ENCODE measurements at regions not wholly inside any gene's neighbourhood (a gene's known extent, or its start where the extent isn't known, plus 50 kb on each side); places are given as distances from the start of the nearest gene placed in this dataset.
"Not testable (repeated sequence)": the region's sequence is repeated elsewhere in the genome, so short reads cannot be mapped to it uniquely, and the experiment has no call there.

DNA sequence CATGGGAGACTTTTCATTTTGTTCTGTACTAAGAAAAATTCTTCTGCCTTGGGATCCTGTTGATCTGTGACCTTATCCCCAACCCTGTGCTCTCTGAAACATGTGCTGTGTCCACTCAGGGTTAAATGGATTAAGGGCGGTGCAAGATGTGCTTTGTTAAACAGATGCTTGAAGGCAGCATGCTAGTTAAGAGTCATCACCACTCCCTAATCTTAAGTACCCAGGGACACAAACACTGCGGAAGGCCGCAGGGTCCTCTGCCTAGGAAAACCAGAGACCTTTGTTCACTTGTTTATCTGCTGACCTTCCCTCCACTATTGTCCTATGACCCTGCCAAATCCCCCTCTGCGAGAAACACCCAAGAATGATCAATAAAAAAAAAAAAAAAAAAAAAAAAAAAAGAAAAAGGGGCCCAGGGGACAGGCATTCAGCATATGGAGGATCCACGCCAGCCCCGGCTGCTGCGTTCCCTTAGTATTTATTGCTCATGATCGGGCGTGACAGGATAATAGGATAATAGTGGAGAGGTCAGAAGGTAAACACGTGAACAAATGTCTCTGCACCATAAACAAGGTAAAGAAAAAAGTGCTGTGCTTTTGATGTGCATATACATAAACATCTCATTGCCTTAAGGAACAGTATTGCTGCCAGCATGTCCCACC, 113.7 kb upstream of the ZNF92 start:
- DNase-seq (ENCODE audit: low read depth, low spot score); H3K4me3 ChIP-seq (ENCODE audit: low read length): not testable (repeated sequence)

DNA sequence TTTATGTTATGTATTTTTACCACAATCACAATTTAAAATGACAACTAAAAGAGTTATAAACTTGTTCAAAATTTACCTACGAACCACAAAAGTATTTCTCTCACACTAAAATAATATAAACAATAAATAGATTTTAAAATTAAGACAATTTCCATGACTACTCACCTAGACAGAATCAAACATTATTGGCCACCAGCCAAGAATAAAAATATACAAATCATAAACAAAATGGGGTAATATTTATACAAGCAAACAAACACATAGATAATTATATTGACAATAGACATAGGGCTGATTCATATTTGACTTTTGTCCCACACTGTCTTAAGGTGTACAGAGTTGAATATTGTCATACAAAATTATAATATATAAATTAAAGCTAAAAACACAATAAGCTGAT, 119.6 kb upstream of the ZNF92 start:
- no peak for DNase-seq (ENCODE audit: low read depth, low spot score)
- no peak overlapping the region for H3K4me3 ChIP-seq (ENCODE audit: low read length)

DNA sequence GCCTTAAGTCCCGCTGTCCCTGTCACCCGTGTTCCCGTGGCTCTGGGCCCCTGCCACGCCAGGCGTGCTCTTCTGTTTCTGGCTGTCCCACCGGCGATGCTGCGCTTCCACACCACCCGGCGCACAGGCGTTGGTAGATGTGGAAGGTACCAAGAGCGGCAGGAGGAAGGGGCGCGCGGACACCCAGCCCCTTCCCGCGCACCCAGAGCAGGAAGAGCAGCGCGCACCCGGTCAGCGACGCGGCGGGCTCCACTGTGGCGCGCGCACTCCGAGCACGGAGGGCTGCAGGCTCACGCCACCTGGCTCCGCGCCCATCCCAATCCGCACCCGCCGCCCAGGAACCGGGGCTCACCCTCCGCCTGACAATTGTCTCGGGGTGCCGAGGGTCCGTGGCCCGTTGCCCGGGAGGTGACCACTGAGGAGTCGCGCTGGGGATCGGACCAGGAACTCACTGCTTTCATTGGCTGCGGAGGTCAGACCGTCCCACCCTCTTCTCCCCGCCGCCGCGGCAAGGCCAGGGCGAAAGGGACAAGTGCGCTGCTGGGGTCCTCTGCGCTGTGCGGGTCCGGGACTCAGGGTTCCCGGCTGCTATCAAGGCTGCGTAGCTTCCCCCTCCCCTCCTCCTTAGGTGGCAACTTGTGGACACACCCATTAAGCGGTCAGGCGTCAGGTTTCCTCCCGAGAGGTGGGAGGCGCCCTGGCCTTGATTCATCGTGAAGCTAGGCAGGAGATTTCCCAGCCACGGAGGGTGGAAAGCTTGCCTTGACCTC, 121.6 kb upstream of the ZNF92 start:
- DNase-seq (ENCODE audit: low read depth, low spot score), result no peak
- peak overlapping the region; percentile 52 for H3K4me3 ChIP-seq (ENCODE audit: low read length)

DNA sequence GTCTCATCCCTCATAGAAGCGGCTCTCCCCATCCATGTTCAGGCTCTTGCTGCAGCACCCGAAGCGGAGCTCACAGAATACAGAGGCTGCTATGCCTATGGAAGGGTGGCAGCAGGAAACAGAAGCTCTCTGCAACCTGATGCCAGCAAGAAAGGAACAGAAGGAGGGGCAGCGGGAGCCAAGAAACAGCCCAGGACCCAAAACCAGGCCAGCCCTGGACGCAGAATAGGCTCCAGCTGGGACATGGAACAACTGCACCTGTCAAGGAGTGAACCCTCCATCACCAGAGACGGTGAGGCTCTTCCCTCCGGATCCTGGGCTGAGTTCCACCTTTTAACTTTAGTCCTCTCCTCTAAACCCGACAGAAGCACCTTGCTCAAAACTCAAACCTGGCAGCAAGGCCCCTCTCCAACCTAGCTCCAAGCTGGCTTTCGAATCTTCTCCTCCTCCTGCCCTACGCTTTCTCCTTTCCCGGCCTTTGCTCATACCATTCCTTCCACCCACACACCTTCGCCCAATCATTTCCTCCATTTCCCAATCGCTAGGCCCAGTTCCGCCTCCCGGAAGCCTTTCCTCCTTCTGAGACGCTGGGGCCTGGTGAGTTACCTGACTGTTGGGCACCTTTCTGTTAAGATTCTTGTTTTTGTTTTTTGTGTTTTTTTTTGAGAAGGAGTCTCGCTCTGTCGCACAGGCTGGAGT, 122.8 kb upstream of the ZNF92 start:
- no peak for DNase-seq (ENCODE audit: low read depth, low spot score)
- H3K4me3 ChIP-seq (ENCODE audit: low read length), result no peak overlapping the region

DNA sequence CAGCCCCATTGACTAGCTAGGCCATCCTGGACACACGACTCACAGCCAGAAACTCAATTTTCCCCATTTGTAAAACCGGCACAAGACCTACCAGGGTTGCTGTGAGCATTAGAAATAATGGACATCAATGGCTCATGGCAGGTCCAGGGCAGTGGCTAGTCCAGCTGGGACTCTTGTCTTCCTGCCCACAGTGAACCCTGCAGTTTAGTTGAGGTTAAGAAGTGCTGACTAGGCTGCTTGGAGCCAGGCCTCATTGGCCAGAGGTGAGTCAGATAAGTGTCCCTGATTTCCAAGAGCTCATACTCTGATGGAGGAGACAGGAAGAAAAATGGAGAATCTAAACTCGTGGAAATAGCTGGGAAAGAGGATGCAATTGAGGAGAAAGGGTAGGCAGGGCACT, 123.4 kb upstream of the ZNF92 start:
- H3K4me3 ChIP-seq (ENCODE audit: low read length), result no peak overlapping the region
- no peak for DNase-seq (ENCODE audit: low read depth, low spot score)

DNA sequence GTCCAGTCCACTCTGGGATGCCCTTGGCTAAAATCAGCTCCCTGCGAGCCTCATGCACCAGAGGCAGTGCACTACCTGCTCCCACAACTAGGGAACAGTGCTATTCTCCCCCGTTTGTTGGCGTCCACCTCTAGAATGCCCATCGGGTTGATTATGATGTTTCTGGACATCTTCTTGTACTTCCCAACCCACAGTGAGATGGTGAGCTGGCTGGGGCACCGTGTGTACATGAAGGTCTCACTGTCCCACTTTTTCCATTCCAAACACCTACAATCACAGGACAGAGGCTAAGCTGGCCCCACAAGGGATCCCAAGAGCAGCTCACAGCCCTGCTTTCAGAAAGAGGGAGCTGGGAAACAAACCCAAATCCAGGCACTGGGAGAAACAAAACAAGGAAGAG, 126.2 kb upstream of the ZNF92 start:
- DNase-seq (ENCODE audit: low read depth, low spot score), result no peak
- no peak overlapping the region for H3K4me3 ChIP-seq (ENCODE audit: low read length)

DNA sequence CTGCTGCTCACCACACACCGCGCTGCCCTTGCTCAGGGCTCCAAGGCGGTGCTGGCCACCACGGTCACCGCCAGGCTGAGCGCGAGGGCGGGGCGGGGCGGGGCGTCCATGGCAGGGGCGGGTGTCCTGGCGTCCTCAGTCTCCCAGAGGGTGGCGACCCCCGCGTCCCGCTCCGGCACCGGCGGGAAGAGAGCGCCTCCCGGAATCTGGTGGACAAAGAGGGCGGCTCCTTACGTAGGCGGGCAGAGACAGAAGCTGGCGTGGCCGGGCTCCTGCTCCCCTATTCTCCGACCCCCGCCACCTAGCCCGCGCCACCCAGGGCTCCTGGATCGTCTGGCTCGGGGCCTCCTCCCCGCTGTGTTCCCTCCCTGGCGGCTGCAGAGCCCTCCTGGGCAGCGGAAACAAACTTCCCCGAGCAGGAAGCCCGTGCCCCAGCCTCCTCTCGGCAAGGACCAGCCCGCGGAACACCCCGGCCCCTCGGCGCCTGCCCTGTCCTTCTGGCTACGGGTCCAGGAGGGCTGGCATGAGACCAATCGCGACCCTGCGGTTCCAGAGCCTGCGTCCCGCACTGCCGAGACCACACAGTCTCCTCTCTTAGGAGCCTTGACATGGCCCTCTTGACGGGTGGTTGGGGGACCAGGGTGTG, 133.8 kb upstream of the ZNF92 start:
- H3K4me3 ChIP-seq (ENCODE audit: low read length), result no peak overlapping the region
- DNase-seq (ENCODE audit: low read depth, low spot score), result no peak

DNA sequence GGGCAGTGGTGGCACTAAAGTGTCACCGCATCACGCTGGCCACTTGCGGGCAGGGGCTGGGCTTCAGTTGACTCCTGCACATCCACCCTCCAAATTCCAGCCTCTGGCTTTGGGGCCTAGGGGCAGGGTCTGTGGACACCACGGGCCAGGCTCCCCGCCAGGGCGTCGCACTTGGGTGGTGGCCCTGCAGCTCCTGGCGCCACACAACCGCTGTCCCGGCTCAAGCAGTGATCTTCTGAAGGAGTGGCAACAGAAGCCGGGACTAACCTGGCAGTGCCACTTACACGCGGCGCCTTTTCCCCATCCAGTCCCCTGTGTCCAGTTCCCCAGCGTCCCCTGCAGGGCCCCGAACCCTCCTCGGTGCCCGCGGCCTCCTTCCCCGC, 134.3 kb upstream of the ZNF92 start:
- no peak for DNase-seq (ENCODE audit: low read depth, low spot score)
- no peak overlapping the region for H3K4me3 ChIP-seq (ENCODE audit: low read length)

DNA sequence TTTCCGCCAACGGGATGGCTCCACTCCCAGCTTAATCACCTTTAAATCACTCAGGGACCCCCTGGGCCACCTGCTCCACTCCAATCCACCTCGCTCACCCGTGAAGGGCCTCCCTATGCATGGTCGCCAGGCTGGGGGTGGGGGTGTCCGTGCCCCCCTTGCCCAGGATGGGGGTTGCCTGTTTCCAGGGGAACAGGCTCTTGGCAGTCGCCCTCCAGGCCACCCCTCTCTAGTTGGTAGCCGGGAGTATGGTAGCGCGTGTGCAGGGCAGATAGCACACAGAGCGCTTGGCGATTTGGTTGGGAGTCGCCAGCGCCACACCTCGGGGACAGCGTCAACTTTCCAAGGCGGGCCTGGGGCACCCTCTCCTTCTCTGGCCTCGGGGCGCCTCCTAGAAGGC, 134.9 kb upstream of the ZNF92 start:
- no peak for DNase-seq (ENCODE audit: low read depth, low spot score)
- no peak overlapping the region for H3K4me3 ChIP-seq (ENCODE audit: low read length)

DNA sequence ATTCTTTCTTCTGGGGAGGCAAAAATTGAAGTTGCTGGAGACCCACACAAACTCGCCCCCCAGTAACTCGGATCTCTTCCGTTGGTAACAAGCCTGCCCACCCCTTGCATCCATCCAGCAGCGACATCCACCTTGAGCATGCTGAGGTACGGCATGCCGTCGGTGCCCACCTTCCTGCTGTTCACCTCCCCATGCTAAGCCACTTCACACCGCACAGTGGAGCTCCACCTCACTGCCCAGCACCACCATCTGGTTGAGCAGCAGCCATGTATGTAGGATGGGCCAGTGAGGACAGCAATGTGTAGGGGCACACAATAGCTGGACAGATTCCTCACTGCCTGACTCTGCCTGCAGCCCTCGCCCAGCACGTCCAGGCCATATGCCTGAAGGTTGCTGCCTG, 138.1 kb upstream of the ZNF92 start:
- no peak overlapping the region for H3K4me3 ChIP-seq (ENCODE audit: low read length)
- no peak for DNase-seq (ENCODE audit: low read depth, low spot score)

DNA sequence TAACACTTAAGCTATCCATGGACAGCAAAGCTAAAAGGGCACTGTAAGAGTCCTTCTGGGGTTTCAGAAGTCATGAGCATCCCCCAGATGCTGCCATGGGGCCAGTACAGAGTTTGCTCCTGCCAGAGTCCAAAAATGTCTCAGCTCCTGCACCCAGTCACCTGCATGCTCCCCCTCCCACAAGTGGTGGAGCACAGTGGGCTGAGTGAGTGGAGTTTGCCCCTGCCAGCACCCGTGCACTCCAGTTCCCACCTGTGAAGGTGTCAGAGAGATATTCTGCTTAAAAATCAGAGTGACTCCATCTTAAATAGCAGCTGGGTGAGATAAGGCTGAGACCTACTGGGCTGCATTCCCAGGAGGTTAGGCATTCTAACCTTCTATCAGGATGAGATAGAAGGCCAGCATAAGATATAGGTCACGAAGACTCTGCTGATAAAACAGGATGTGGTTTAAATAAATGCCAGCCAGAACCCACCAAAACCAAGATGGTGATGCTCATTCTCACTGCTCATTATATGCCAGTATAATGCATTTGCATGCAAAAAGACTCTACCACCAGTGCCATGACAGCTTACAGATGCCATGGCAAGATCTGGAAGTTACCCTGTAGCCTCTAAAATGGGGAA, 140.1 kb upstream of the ZNF92 start:
- H3K4me3 ChIP-seq (ENCODE audit: low read length), result no peak overlapping the region

DNA sequence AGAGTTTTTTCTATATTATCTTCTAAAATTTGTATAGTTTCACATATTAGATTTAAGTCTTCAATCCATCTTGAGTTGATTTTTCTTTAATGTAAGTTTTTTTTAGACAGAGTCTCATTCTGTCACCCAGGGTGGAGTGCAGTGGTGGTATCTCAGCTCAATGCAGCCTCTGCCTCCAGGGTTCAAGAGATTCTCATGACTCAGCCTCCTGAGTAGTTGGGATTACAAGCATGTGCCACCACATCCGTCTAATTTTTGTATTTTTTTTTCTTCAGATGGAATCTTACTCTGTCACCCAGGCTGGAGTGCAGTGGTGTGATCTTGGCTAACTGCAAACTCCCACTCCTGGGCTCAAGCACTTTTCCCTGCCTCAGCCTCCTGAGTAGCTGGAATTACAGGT, 143.4 kb upstream of the ZNF92 start:
- no peak overlapping the region for H3K4me3 ChIP-seq (ENCODE audit: low read length)
- no peak for DNase-seq (ENCODE audit: low read depth, low spot score)

More for the DNA sequence above, 140.1 kb upstream of the ZNF92 start:
- peak; percentile 71 for DNase-seq (ENCODE audit: low read depth, low spot score)

DNA sequence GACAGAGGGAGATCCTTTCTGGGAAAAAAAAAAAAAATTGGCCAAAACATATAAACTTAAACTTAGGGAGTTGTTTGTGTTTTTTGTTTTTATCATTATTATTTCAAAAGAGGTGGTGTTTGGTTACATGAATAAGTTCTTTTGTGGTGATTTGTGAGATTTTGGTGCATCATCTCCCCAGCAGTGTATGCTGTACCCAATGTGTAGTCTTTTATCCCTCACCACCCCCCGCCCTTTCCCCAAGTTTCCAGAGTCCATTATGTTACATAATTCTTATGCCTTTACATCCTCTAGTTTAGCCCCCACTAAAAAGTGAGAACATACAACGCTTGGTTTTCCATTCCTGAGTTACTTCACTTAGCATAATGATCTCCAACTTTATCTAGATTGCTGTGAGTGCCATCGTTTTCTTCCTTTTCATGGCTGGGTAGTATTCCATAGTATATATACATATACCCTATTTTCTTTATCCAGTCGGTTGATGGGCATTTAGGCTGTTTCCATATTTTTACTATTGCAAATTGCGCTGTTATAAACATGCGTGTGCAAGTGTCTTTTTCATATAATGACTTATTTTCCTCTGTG, 148.1 kb upstream of the ZNF92 start:
- H3K4me3 ChIP-seq (ENCODE audit: low read length), result no peak overlapping the region
- no peak for DNase-seq (ENCODE audit: low read depth, low spot score)

DNA sequence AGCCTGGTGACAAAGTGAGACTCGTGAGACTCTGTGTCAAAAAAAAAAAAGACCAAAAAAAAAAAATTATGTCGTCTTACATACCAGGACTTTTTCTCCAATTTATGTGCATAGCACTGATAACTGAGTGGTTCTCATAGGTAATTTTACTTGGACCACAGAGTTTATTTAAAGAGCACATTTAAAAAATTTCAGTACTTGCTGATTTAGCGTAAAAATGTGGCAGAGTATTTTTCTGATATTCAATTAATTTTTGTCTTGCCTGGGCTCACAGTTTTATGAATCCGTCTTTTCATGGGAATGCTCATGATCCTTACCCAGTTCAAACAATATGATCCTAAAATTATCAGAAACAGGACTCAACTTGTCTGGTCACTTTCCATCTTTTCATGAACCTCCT, 151.0 kb upstream of the ZNF92 start:
- DNase-seq (ENCODE audit: low read depth, low spot score), result no peak
- H3K4me3 ChIP-seq (ENCODE audit: low read length), result no peak overlapping the region

DNA sequence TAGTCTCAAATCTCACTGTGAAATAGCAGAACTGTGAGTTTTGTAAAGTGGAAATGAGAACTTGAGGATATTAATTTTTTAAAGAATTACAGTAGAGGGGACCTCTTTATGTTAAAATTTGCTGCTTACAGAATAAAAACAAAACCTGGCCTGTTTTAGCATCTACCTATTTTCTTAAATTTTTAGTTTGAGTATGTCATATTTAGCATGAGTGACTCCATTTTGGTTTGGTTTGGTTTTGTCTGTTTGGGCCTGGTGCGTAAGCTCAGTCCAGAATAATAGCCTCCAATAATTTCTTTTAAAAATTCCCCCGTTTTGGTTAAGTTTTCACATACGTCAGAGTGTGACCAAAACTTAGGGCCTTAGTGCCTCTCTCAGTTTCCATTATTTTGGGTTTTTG, 152.0 kb upstream of the ZNF92 start:
- no peak for DNase-seq (ENCODE audit: low read depth, low spot score)
- H3K4me3 ChIP-seq (ENCODE audit: low read length), result no peak overlapping the region

DNA sequence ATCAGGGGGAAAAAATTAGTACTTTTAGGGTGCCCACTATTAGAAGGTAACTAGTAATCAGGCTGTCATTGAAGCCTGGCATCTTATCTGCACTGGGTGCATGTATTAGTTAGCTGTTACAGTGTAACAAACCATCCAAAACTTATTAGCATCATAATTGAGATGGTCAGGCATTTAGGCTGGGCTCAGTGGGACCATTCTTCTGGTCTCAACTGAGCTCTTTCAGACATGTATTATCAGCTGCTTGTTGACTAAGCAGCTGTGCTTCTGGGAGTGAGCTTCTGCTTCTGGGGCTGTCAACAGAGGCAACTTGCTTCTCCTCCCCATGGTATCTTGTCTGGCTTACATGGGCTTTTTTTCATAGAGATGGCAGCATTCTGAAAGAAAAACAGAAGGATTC, 154.0 kb upstream of the ZNF92 start:
- DNase-seq (ENCODE audit: low read depth, low spot score), result no peak

DNA sequence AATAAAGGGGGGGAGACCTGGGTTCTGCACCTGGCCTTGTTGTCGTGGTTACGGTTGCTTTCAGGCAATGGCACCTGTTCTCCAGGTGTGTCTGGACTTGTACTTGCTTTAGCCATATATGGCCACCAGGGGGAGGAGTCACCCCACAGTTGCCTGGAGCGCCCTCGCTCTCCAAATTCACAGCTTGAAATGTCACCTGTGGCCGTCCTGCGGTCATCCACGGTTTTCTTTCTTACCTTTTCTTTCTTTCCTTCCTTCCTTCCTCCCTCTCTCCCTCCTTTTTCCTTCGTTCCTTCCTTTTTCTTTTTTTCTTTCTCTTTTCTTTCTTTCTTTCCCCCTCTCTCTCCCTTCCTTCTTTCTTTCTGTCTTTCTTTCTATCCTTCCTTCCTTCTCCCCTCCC, 157.2 kb upstream of the ZNF92 start:
- DNase-seq (ENCODE audit: low read depth, low spot score), result peak; percentile 60
- H3K4me3 ChIP-seq (ENCODE audit: low read length), result no peak overlapping the region

More for the DNA sequence above, 154.0 kb upstream of the ZNF92 start:
- no peak overlapping the region for H3K4me3 ChIP-seq (ENCODE audit: low read length)

DNA sequence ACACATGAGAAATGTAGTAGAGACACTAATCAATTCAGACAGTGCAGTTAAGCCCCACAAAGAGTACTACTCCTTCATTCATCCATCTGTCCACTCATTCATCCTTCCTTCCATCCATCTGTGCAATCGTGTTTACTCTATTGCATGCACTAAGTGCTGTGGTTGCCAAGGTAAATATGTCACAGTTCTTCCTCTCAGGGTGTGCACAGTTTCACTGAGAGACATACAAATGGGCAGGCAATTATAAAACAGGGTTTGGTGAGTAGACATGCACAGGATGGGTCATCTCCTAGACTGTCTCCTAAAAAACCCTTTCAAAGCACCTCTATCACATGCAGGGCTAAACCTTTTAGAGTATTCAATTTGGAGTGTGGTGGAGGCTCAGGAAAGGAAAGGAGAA, 160.4 kb upstream of the ZNF92 start:
- H3K4me3 ChIP-seq (ENCODE audit: low read length); DNase-seq (ENCODE audit: low read depth, low spot score): not testable (repeated sequence)

DNA sequence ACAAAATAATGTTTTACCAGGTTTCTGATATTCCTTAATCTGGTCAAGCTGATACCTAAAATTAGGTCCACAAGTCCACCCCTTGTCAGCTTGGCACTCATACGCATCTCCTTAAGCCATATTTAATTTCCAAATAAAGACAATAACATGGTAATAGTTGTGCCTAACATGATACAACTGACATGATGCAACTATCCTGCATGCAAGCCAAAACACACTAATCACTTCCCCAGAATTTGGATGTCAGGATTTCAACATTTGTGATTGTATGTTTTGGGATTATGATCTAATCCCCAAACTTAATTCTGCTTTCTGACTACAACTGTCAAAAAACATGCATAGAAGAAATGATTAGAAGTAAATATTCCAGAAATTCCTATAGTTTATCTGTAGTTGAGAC, 174.4 kb upstream of the ZNF92 start:
- not testable (repeated sequence) for DNase-seq (ENCODE audit: low read depth, low spot score); H3K4me3 ChIP-seq (ENCODE audit: low read length)
